WTC11 (cell line): ENCODE measurements at regions not wholly inside any gene's neighbourhood (a gene's known extent, or its start where the extent isn't known, plus 50 kb on each side); places are given as distances from the start of the nearest gene placed in this dataset.

Source experiments
- ATAC-seq: fragments of 200-7000 bp; cut with Tn5 transposase; 2 replicates; pipeline ENCODE4 v1.10.0; 2021; ENCODE audit warnings: mild to moderate bottlenecking, moderate library complexity
- CTCF ChIA-PET: fragments of 300-600 bp; sonication (Branson Sonifier 250); formaldehyde crosslinking; loops from one replicate; lab custom pipeline; 2021; ENCODE audit warnings: antibody characterized with exemption; lab: Charles Lee
- POLR2A ChIA-PET: fragments of 350-600 bp; sonication (Branson Sonifier 250); formaldehyde crosslinking; loops from one replicate; lab custom pipeline; 2021; ENCODE audit warnings: antibody characterized with exemption; lab: Charles Lee
- DNase-seq: peaks from one replicate; pipeline ENCODE4 v3.0.0; 2021; ENCODE audit warnings: low spot score
- H3K27ac Mint-ChIP-seq: 2 replicates; pipeline ENCODE4 v1.8.0; 2021; ENCODE audit warnings: mixed read lengths
- H3K27me3 Mint-ChIP-seq: 2 replicates; pipeline ENCODE4 v1.8.0; 2021; ENCODE audit warnings: low read depth, mild to moderate bottlenecking, moderate library complexity, mixed read lengths
- H3K36me3 Mint-ChIP-seq: 2 replicates; pipeline ENCODE4 v1.8.0; 2021; ENCODE audit warnings: mixed read lengths
- H3K4me1 Mint-ChIP-seq: 2 replicates; pipeline ENCODE4 v1.8.0; 2022; ENCODE audit warnings: mixed read lengths
- H3K4me3 Mint-ChIP-seq: 2 replicates; pipeline ENCODE4 v1.8.0; 2021; ENCODE audit warnings: mild to moderate bottlenecking, moderate library complexity, mixed read lengths
- H3K9me3 Mint-ChIP-seq: 2 replicates; pipeline ENCODE4 v1.8.0; 2021; ENCODE audit warnings: mixed read lengths
- ATF1 ChIP-seq: sonication (generic); formaldehyde crosslinking; IDR thresholded peaks from 2 replicates; pipeline ENCODE4 v1.8.1; 2023; ENCODE audit warnings: mild to moderate bottlenecking, moderate library complexity, missing genetic modification reagents
- ATF2 ChIP-seq: sonication (generic); formaldehyde crosslinking; IDR thresholded peaks from 2 replicates; pipeline ENCODE4 v1.8.1; 2022; ENCODE audit warnings: low read depth, missing genetic modification reagents, borderline replicate concordance
- CBFB ChIP-seq: sonication (generic); formaldehyde crosslinking; IDR thresholded peaks from 2 replicates; pipeline ENCODE4 v1.8.1; 2022; ENCODE audit warnings: mild to moderate bottlenecking, low read depth, missing genetic modification reagents
- EMX1 ChIP-seq: fragments of 250-450 bp; sonication (Bioruptor Pico); IDR thresholded peaks from 2 replicates; pipeline ENCODE4 v1.8.0; 2021; ENCODE audit warnings: mild to moderate bottlenecking
- ERG ChIP-seq: fragments of 250-450 bp; sonication (Bioruptor Pico); IDR thresholded peaks from 2 replicates; pipeline ENCODE4 v1.8.0; 2021; ENCODE audit warnings: mild to moderate bottlenecking
- ESRRA ChIP-seq: sonication (generic); formaldehyde crosslinking; IDR thresholded peaks from 2 replicates; pipeline ENCODE4 v1.8.1; 2022; ENCODE audit warnings: mild to moderate bottlenecking, missing genetic modification reagents, borderline replicate concordance
- FOXP1 ChIP-seq: sonication (generic); formaldehyde crosslinking; IDR thresholded peaks from 2 replicates; pipeline ENCODE4 v1.8.0; 2022; ENCODE audit warnings: missing genetic modification reagents, mild to moderate bottlenecking, moderate library complexity, borderline replicate concordance
- GABPB1 ChIP-seq: sonication (generic); formaldehyde crosslinking; IDR thresholded peaks from 2 replicates; pipeline ENCODE4 v1.8.1; 2023; ENCODE audit warnings: mild to moderate bottlenecking, missing genetic modification reagents
- IRF1 ChIP-seq: sonication (generic); formaldehyde crosslinking; IDR thresholded peaks from 2 replicates; pipeline ENCODE4 v1.8.0; 2023; ENCODE audit warnings: missing genetic modification reagents
- NR1H2 ChIP-seq: sonication (generic); formaldehyde crosslinking; IDR thresholded peaks from 2 replicates; pipeline ENCODE4 v1.9.0; 2021; ENCODE audit warnings: mild to moderate bottlenecking, moderate library complexity, missing genetic modification reagents
- PREB ChIP-seq: sonication (generic); formaldehyde crosslinking; IDR thresholded peaks from 2 replicates; pipeline ENCODE4 v1.8.1; 2022; ENCODE audit warnings: mild to moderate bottlenecking, missing genetic modification reagents, moderate library complexity, borderline replicate concordance
- SMAD4 ChIP-seq: sonication (generic); formaldehyde crosslinking; IDR thresholded peaks from 2 replicates; pipeline ENCODE4 v1.8.0; 2022; ENCODE audit warnings: mild to moderate bottlenecking, missing genetic modification reagents
- SOX15 ChIP-seq: fragments of 250-450 bp; sonication (Bioruptor Pico); IDR thresholded peaks from 2 replicates; pipeline ENCODE4 v1.9.0; 2021; ENCODE audit warnings: mild to moderate bottlenecking
- TCF7 ChIP-seq: sonication (generic); formaldehyde crosslinking; IDR thresholded peaks from 2 replicates; pipeline ENCODE4 v1.8.0; 2022; ENCODE audit warnings: mild to moderate bottlenecking, low read depth, missing genetic modification reagents, moderate library complexity
- TP53 ChIP-seq: sonication (generic); formaldehyde crosslinking; IDR thresholded peaks from 2 replicates; pipeline ENCODE4 v1.8.1; 2023; ENCODE audit warnings: mild to moderate bottlenecking, missing genetic modification reagents
- ZBTB21 ChIP-seq: sonication (generic); formaldehyde crosslinking; IDR thresholded peaks from 2 replicates; pipeline ENCODE4 v1.8.1; 2023; ENCODE audit warnings: mild to moderate bottlenecking, missing genetic modification reagents, borderline replicate concordance
- ZNF138 ChIP-seq: sonication (generic); formaldehyde crosslinking; conservative IDR thresholded peaks from 2 replicates; pipeline ENCODE4 v1.8.1; 2022; ENCODE audit warnings: mild to moderate bottlenecking, moderate library complexity, missing genetic modification reagents
- ZNF219 ChIP-seq: sonication (generic); formaldehyde crosslinking; IDR thresholded peaks from 2 replicates; pipeline ENCODE4 v1.8.0; 2023; ENCODE audit warnings: missing genetic modification reagents, mild to moderate bottlenecking, borderline replicate concordance
- ZNF232 ChIP-seq: sonication (generic); formaldehyde crosslinking; IDR thresholded peaks from 2 replicates; pipeline ENCODE4 v1.8.0; 2022; ENCODE audit warnings: mild to moderate bottlenecking, missing genetic modification reagents
- ZNF317 ChIP-seq: sonication (generic); formaldehyde crosslinking; IDR thresholded peaks from 2 replicates; pipeline ENCODE4 v1.8.1; 2023; ENCODE audit warnings: low read depth, mild to moderate bottlenecking, moderate library complexity, missing genetic modification reagents, borderline replicate concordance
- ZNF396 ChIP-seq: fragments of 250-450 bp; sonication (Bioruptor Pico); IDR thresholded peaks from 2 replicates; pipeline ENCODE4 v1.8.0; 2021; ENCODE audit warnings: mild to moderate bottlenecking, moderate library complexity, borderline replicate concordance
- ZNF416 ChIP-seq: fragments of 250-450 bp; sonication (Bioruptor Pico); IDR thresholded peaks from 2 replicates; pipeline ENCODE4 v1.9.0; 2021; ENCODE audit warnings: mild to moderate bottlenecking, inconsistent platforms
- ZNF512 ChIP-seq: sonication (generic); formaldehyde crosslinking; IDR thresholded peaks from 2 replicates; pipeline ENCODE4 v1.8.1; 2022; ENCODE audit warnings: missing genetic modification reagents, borderline replicate concordance
- ZNF532 ChIP-seq: fragments of 250-450 bp; sonication (Bioruptor Pico); IDR thresholded peaks from 2 replicates; pipeline ENCODE4 v1.9.0; 2021; ENCODE audit warnings: mild to moderate bottlenecking, borderline replicate concordance

- TF ChIP-seq ATF2 (CRISPR knock-in tag) (no peak), ZNF396 (no peak), IRF1 (no peak)
These were observed 247.0 kb upstream of the MKI67 start (continued) for GRCh38 chr10:128373071-128373749.

GRCh38 chr10:128373831-128374230, 247.6 kb upstream of the MKI67 start:
- no peaks in the 10 kb centered on the region for H3K36me3 Mint-ChIP-seq
- POLR2A ChIA-PET: no interaction called here
- H3K4me3 Mint-ChIP-seq: no peak overlapping the region
- no peaks in the 10 kb centered on the region for H3K27me3 Mint-ChIP-seq
- CTCF ChIA-PET: no interaction called here
- H3K4me1 Mint-ChIP-seq: no peaks in the 10 kb centered on the region
- DNase-seq: no peak
- no peaks in the 10 kb centered on the region for H3K9me3 Mint-ChIP-seq
- TF ChIP-seq ZNF317 (CRISPR knock-in tag) (no peak), GABPB1 (CRISPR knock-in tag) (no peak), ERG (CRISPR knock-in tag) (no peak), TCF7 (CRISPR knock-in tag) (no peak), SMAD4 (CRISPR knock-in tag) (no peak), ZNF219 (no peak), CBFB (no peak), TP53 (CRISPR knock-in tag) (no peak), NR1H2 (CRISPR knock-in tag) (no peak), ZNF138 (CRISPR knock-in tag) (no peak), ESRRA (CRISPR knock-in tag) (no peak), ZNF396 (no peak), ZBTB21 (no peak), ZNF232 (CRISPR knock-in tag) (no peak)
- H3K27ac Mint-ChIP-seq: no peak overlapping the region
- no peak for ATAC-seq

- Mint-ChIP-seq H3K4me1 (no peaks in the 10 kb centered on the region), H3K9me3 (no peaks in the 10 kb centered on the region), H3K27me3 (no peaks in the 10 kb centered on the region), H3K27ac (no peak overlapping the region), H3K36me3 (no peaks in the 10 kb centered on the region), H3K4me3 (no peak overlapping the region)
- ATAC-seq (no peak), DNase-seq (no peak)
- POLR2A ChIA-PET: no interaction called here
- CTCF ChIA-PET: no interaction called here
- TF ChIP-seq ZNF416 (CRISPR knock-in tag): no peak
- TF ChIP-seq FOXP1 (CRISPR knock-in tag): no peak
- TF ChIP-seq ZNF532 (CRISPR knock-in tag): no peak
- no peak for TF ChIP-seq IRF1
- TF ChIP-seq ZNF512 (CRISPR knock-in tag): no peak
- no peak for TF ChIP-seq ZNF219
- TF ChIP-seq ATF1: no peak
- no peak for TF ChIP-seq PREB (CRISPR knock-in tag)
- no peak for TF ChIP-seq SOX15 (CRISPR knock-in tag)
- no peak for TF ChIP-seq EMX1 (CRISPR knock-in tag)
These were observed 248.9 kb upstream of the MKI67 start for GRCh38 chr10:128375171-128375570.
